IMR-90 (cell line): ENCODE measurements at regions not wholly inside any gene's neighbourhood (a gene's known extent, or its start where the extent isn't known, plus 50 kb on each side); places are given as distances from the start of the nearest gene placed in this dataset.

Source experiments
- ATAC-seq: fragments of 200-7000 bp; cut with Tn5 transposase; 2 replicates; pipeline ENCODE4 v1.9.1; 2020; ENCODE audit warnings: low read depth, mild to moderate bottlenecking, moderate library complexity
- BruUV-seq: library from RNA; stranded (reverse); fragments of 400-500 nt; replicated peaks from 2 replicates; lab custom pipeline; 2021; lab: Mats Ljungman, UMichigan
- CTCF ChIA-PET: fragments of 300-600 bp; formaldehyde crosslinking; extraction: SDS; loops from one replicate; lab custom pipeline; 2021; ENCODE audit warnings: antibody characterized with exemption; lab: Yijun Ruan, JAX
- POLR2A ChIA-PET: fragments of 300-600 bp; sonication (Branson Sonifier 250); formaldehyde crosslinking; loops from one replicate; lab custom pipeline; 2022; ENCODE audit warnings: antibody characterized with exemption; ENCODE audit not compliant: unreplicated experiment; lab: Charles Lee
- DNase-seq: peaks from one replicate; pipeline ENCODE4 v3.0.0; 2013
- H2AFZ ChIP-seq: replicated peaks from 2 replicates; pipeline ENCODE3; 2013; ENCODE audit warnings: low read length, mild to moderate bottlenecking; ENCODE audit not compliant: poor library complexity
- H2AK5ac ChIP-seq: 2 replicates; pipeline ENCODE4 v1.6.1; 2013; ENCODE audit warnings: low read depth, low read length, inconsistent platforms
- H2AK9ac ChIP-seq: replicated peaks from 2 replicates; pipeline ENCODE3; 2013; ENCODE audit warnings: mild to moderate bottlenecking, low read depth, low read length, moderate library complexity; ENCODE audit not compliant: poor library complexity
- H2BK120ac ChIP-seq: 2 replicates; pipeline ENCODE4 v1.6.1; 2013; ENCODE audit warnings: low read depth, low read length, inconsistent platforms
- H2BK15ac ChIP-seq: 3 replicates; pipeline ENCODE4 v1.6.1; 2013; ENCODE audit warnings: low read depth, low read length, inconsistent platforms
- H2BK20ac ChIP-seq: 2 replicates; pipeline ENCODE4 v1.6.1; 2013; ENCODE audit warnings: low read depth, mild to moderate bottlenecking, inconsistent platforms, low read length, moderate library complexity
- H2BK5ac ChIP-seq: 2 replicates; pipeline ENCODE4 v1.6.1; 2013; ENCODE audit warnings: mild to moderate bottlenecking, low read depth, low read length, inconsistent platforms; ENCODE audit not compliant: poor library complexity, severe bottlenecking
- H3K14ac ChIP-seq: replicated peaks from 2 replicates; pipeline ENCODE4 v1.6.1; 2013; ENCODE audit warnings: low read depth, low read length, inconsistent platforms
- H3K18ac ChIP-seq: 2 replicates; pipeline ENCODE4 v1.6.1; 2013; ENCODE audit warnings: low read depth, low read length, control low read depth
- H3K23ac ChIP-seq: 2 replicates; pipeline ENCODE4 v1.6.1; 2013; ENCODE audit warnings: low read depth, low read length, inconsistent platforms
- H3K27ac ChIP-seq: 2 replicates; pipeline ENCODE4 v1.5.1; 2013; ENCODE audit warnings: mild to moderate bottlenecking, control low read depth, low read length; ENCODE audit not compliant: insufficient read depth
- H3K27me3 ChIP-seq: 2 replicates; pipeline ENCODE4 v1.6.1; 2013; ENCODE audit warnings: low read length; ENCODE audit not compliant: control insufficient read depth, insufficient read depth
- H3K36me3 ChIP-seq: 2 replicates; pipeline ENCODE4 v1.6.1; 2013; ENCODE audit warnings: low read length, mixed read lengths; ENCODE audit not compliant: control insufficient read depth, insufficient read depth
- H3K4ac ChIP-seq: 2 replicates; pipeline ENCODE4 v1.6.1; 2013; ENCODE audit warnings: low read depth, low read length, inconsistent platforms
- H3K4me1 ChIP-seq: 2 replicates; pipeline ENCODE4 v1.6.1; 2013; ENCODE audit warnings: low read length, mixed read lengths; ENCODE audit not compliant: control insufficient read depth, insufficient read depth
- H3K4me2 ChIP-seq: 2 replicates; pipeline ENCODE4 v1.6.1; 2013; ENCODE audit warnings: low read depth, mild to moderate bottlenecking, control low read depth, low read length, moderate library complexity
- H3K4me3 ChIP-seq: 2 replicates; pipeline ENCODE4 v1.5.1; 2013; ENCODE audit warnings: low read depth, mild to moderate bottlenecking, control low read depth, low read length, moderate library complexity; ENCODE audit not compliant: insufficient read depth
- H3K56ac ChIP-seq: 2 replicates; pipeline ENCODE4 v1.6.1; 2013; ENCODE audit warnings: low read length, inconsistent platforms; ENCODE audit not compliant: insufficient read depth; ENCODE audit errors: extremely low read depth
- H3K79me1 ChIP-seq, 2 experiments: 2 replicates each; pipeline ENCODE4 v1.6.1; 2013; ENCODE audit warnings: low read length in 2 of 2, inconsistent platforms in 1 of 2, low read depth in 1 of 2
- H3K9ac ChIP-seq: 2 replicates; pipeline ENCODE4 v1.6.1; 2013; ENCODE audit warnings: low read depth, low read length, control low read depth
- H3K9me1 ChIP-seq: 2 replicates; pipeline ENCODE4 v1.6.1; 2013; ENCODE audit warnings: low read length, inconsistent platforms; ENCODE audit not compliant: insufficient read depth
- H3K9me3 ChIP-seq: 2 replicates; pipeline ENCODE4 v1.6.1; 2013; ENCODE audit warnings: low read length; ENCODE audit not compliant: control insufficient read depth, insufficient read depth
- H4K20me1 ChIP-seq: 2 replicates; pipeline ENCODE4 v1.6.1; 2013; ENCODE audit warnings: low read length, inconsistent platforms; ENCODE audit not compliant: insufficient read depth
- H4K5ac ChIP-seq: 2 replicates; pipeline ENCODE4 v1.6.1; 2013; ENCODE audit warnings: mild to moderate bottlenecking, low read depth, low read length, control low read depth
- H4K8ac ChIP-seq, 2 experiments: 2 replicates each; pipeline ENCODE4 v1.6.1; 2013; ENCODE audit warnings: low read depth in 2 of 2, low read length in 2 of 2, control low read depth in 1 of 2, inconsistent platforms in 1 of 2
- H4K91ac ChIP-seq: 2 replicates; pipeline ENCODE4 v1.6.1; 2013; ENCODE audit warnings: low read depth, low read length, inconsistent platforms; ENCODE audit not compliant: insufficient read depth
- BHLHE40 ChIP-seq: fragments of 150-350 bp; IDR thresholded peaks from 2 replicates; pipeline ENCODE4 v1.6.1; 2016; ENCODE audit warnings: mild to moderate bottlenecking, low read depth, low read length
- FOS ChIP-seq: fragments of 150-350 bp; IDR thresholded peaks from 2 replicates; pipeline ENCODE4 v1.6.1; 2016; ENCODE audit warnings: low read depth, low read length
- MXI1 ChIP-seq: IDR thresholded peaks from 2 replicates; pipeline ENCODE4 v1.6.1; 2012; ENCODE audit warnings: low read depth, mild to moderate bottlenecking, low read length, moderate library complexity, borderline replicate concordance
- RAD21 ChIP-seq: IDR thresholded peaks from 2 replicates; pipeline ENCODE4 v1.6.1; 2012; ENCODE audit warnings: low read length, improper control_type of control experiment
- RCOR1 ChIP-seq: IDR thresholded peaks from 2 replicates; pipeline ENCODE4 v1.6.1; 2012; ENCODE audit warnings: mild to moderate bottlenecking, low read length, improper control_type of control experiment; ENCODE audit not compliant: insufficient replicate concordance
- SMC3 ChIP-seq: fragments of 150-350 bp; IDR thresholded peaks from 2 replicates; pipeline ENCODE4 v1.6.1; 2016; ENCODE audit warnings: low read depth, mild to moderate bottlenecking, antibody characterized with exemption, low read length, moderate library complexity
- WGBS, 2 experiments: methylation state at CpG; one replicate each; pipeline versions ENCODE4 v1.1.5 to v1.1.7; 2013; ENCODE audit warnings: missing lambda C conversion rate in 2 of 2; ENCODE audit not compliant: insufficient read length in 1 of 2; ENCODE audit errors: extremely low coverage in 2 of 2; 5-methylcytosine and 5-hydroxymethylcytosine counted together
- dilution Hi-C: fragments of 300-500 bp; cut with HindIII; formaldehyde crosslinking; loops from one replicate; pipeline ENCODE4 v1.14.3; 2018; ENCODE audit warnings: low sequenced_read_pairs; ENCODE audit not compliant: unreplicated experiment
- in situ Hi-C: fragments of 300-500 bp; cut with MboI; formaldehyde crosslinking; loops from 3 replicates; pipeline ENCODE4 v1.14.3; 2019; ENCODE audit warnings: low sequenced_read_pairs, inconsistent platforms, mixed read lengths
- intact Hi-C: fragments of 100-400 bp; cut with micrococcal nuclease; formaldehyde crosslinking; loops from 2 replicates; pipeline ENCODE4 v1.10.0; 2022

DNA sequence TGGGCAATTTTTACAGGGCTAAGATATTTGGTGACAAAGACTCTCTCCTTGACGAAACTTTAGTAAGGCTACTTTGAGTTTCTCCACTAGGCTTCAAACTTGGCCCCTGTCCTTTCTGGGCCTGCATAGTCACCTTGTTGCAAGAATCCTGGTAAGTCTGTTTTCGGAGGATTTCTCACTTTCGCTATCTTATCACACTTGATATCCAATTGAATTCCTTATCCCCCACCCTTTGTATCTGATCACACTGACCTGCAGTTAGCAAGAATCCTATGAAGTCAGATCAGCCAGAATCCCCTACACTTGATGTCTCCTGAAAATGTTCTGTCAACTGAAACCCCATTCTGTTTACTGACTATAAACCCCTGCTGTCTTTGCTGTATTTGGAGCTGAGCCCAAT, 499.8 kb upstream of the GCFC2 start:
- ChIA-PET CTCF (no interaction called here), POLR2A (no interaction called here)
- dilution Hi-C loops = no loop called here

More for the DNA sequence above, 499.8 kb upstream of the GCFC2 start:
- Histone ChIP-seq H2BK5ac (no peak overlapping the region), H2BK20ac (no peak overlapping the region), H3K4me1 (no peaks in the 10 kb centered on the region), H2AK5ac (no peak overlapping the region), H3K14ac (no peak overlapping the region), H3K36me3 (no peaks in the 10 kb centered on the region), H3K9me3 (no peaks in the 10 kb centered on the region), H2AFZ (no peak overlapping the region), H4K5ac (no peak overlapping the region), H3K23ac (no peak overlapping the region), H4K8ac (no peak overlapping the region), H3K9ac (no peak overlapping the region), H3K27me3 (no peaks in the 10 kb centered on the region), H2BK120ac (no peak overlapping the region), H3K4me3 (no peak overlapping the region), H3K56ac (no peak overlapping the region), H2AK9ac (no peak overlapping the region), H3K18ac (no peak overlapping the region), H3K79me1 (no peaks in the 10 kb centered on the region), H2BK15ac (no peak overlapping the region), H4K20me1 (no peaks in the 10 kb centered on the region), H3K4ac (no peak overlapping the region), H4K91ac (no peak overlapping the region), H3K27ac (no peak overlapping the region), H3K9me1 (no peaks in the 10 kb centered on the region), H3K4me2 (no peak overlapping the region)
- BruUV-seq = no TSS peak
- WGBS, 2 experiments = 71% methylated on average over 3 of the region's 3 CpGs; no CpG with 5 or more reads in 1 of the 2 experiments
- DNase-seq (no peak), ATAC-seq (no peak)
- in situ Hi-C loops (no loop called here), intact Hi-C loops (no loop called here)
- TF ChIP-seq BHLHE40 (no peak), RAD21 (no peak), FOS (no peak), RCOR1 (no peak), MXI1 (no peak), SMC3 (no peak)
